B cell (primary cell): ENCODE measurements at regions not wholly inside any gene's neighbourhood (a gene's known extent, or its start where the extent isn't known, plus 50 kb on each side); places are given as distances from the start of the nearest gene placed in this dataset.

Source experiments
- CTCF ChIP-seq: fragments of 200-600 bp; IDR thresholded peaks from one replicate; pipeline ENCODE4 v1.8.0; 2022; ENCODE audit warnings: antibody characterized with exemption, mild to moderate bottlenecking
- EZH2 ChIP-seq: IDR thresholded peaks from 2 replicates; pipeline ENCODE4 v1.6.1; 2012; ENCODE audit warnings: borderline replicate concordance, low read depth, mild to moderate bottlenecking, moderate library complexity, low read length; ENCODE audit not compliant: insufficient read depth, poor library complexity, severe bottlenecking

- no peak for TF ChIP-seq CTCF
- TF ChIP-seq EZH2: no peak
Observed at GRCh38 chr3:27594096-27594690, 110.0 kb upstream of the SLC4A7 start.
